C4-2B (cell line): ENCODE measurements at regions not wholly inside any gene's neighbourhood (a gene's known extent, or its start where the extent isn't known, plus 50 kb on each side); places are given as distances from the start of the nearest gene placed in this dataset.

Experiments
- CTCF ChIP-seq: fragments of 450-650 bp; conservative IDR thresholded peaks from 2 replicates; pipeline ENCODE4 v1.5.1; 2017; ENCODE audit warnings: mild to moderate bottlenecking
- ZFX ChIP-seq: fragments of 450-650 bp; IDR thresholded peaks from 2 replicates; pipeline ENCODE4 v1.6.1; 2017

GRCh38 chr7:52830801-52831200 is 204.6 kb upstream of the POM121L12 start:
- TF ChIP-seq CTCF: no peak
- TF ChIP-seq ZFX: no peak
